CD4-positive, alpha-beta T cell (primary cell): ENCODE measurements at regions not wholly inside any gene's neighbourhood (a gene's known extent, or its start where the extent isn't known, plus 50 kb on each side); places are given as distances from the start of the nearest gene placed in this dataset.

Experiments
- ATAC-seq: fragments of 200-7000 bp; cut with Tn5 transposase; one replicate; pipeline ENCODE4 v1.10.0; 2022; ENCODE audit warnings: mild to moderate bottlenecking; ENCODE audit not compliant: poor library complexity
- CTCF ChIA-PET: fragments of 350-600 bp; sonication (Branson Sonifier 250); formaldehyde crosslinking; loops from one replicate; lab custom pipeline; 2021; ENCODE audit warnings: antibody characterized with exemption, inconsistent platforms; lab: Charles Lee
- POLR2A ChIA-PET: fragments of 350-600 bp; sonication (Branson Sonifier 250); formaldehyde crosslinking; loops from one replicate; lab custom pipeline; 2021; ENCODE audit warnings: antibody characterized with exemption, inconsistent platforms; lab: Charles Lee
- DNase-seq, 14 experiments: peaks; one replicate each; pipeline ENCODE4 v3.0.0-alpha.2; 2013 to 2020; ENCODE audit warnings: mixed read lengths in 2 of 14
- H3K27ac ChIP-seq, 2 donors: one replicate each; pipeline versions ENCODE4 v1.5.1 to v1.7.0; 2013; ENCODE audit warnings: low read length in 2 of 2, low read depth in 1 of 2, mild to moderate bottlenecking in 1 of 2
- H3K27me3 ChIP-seq, 2 experiments: 1 replicate in 1 of 2; 2 replicates in 1 of 2; pipeline versions ENCODE4 v1.6.1 to v1.7.0; 2013; ENCODE audit warnings: low read length in 2 of 2, control low read depth in 1 of 2, mild to moderate bottlenecking in 1 of 2, moderate library complexity in 1 of 2; ENCODE audit not compliant: insufficient read depth in 2 of 2, control insufficient read depth in 1 of 2
- H3K36me3 ChIP-seq: one replicate; pipeline ENCODE4 v1.6.1; 2013; ENCODE audit warnings: low read length, control low read depth; ENCODE audit not compliant: insufficient read depth
- H3K4me1 ChIP-seq: one replicate; pipeline ENCODE4 v1.6.1; 2013; ENCODE audit warnings: low read length, control low read depth; ENCODE audit not compliant: insufficient read depth
- H3K4me3 ChIP-seq: one replicate; pipeline ENCODE4 v1.5.1; 2013; ENCODE audit warnings: mild to moderate bottlenecking, low read length, moderate library complexity
- H3K9me3 ChIP-seq, 2 experiments: 1 replicate in 1 of 2; 2 replicates in 1 of 2; pipeline versions ENCODE4 v1.6.1 to v1.7.0; 2013; ENCODE audit warnings: low read length in 2 of 2, mild to moderate bottlenecking in 2 of 2, control low read depth in 1 of 2, moderate library complexity in 1 of 2; ENCODE audit not compliant: control insufficient read depth in 1 of 2, insufficient read depth in 1 of 2
- H3K27ac Mint-ChIP-seq: one replicate; pipeline ENCODE4 v1.8.0; 2020; ENCODE audit warnings: mixed read lengths
- H3K27me3 Mint-ChIP-seq: one replicate; pipeline ENCODE4 v1.8.0; 2021; ENCODE audit warnings: mixed read lengths
- H3K36me3 Mint-ChIP-seq: one replicate; pipeline ENCODE4 v1.8.0; 2021; ENCODE audit warnings: low read depth, mixed read lengths
- H3K4me1 Mint-ChIP-seq: one replicate; pipeline ENCODE4 v1.8.0; 2021; ENCODE audit warnings: low read depth, mixed read lengths
- H3K4me3 Mint-ChIP-seq: one replicate; pipeline ENCODE4 v1.8.0; 2020; ENCODE audit warnings: mild to moderate bottlenecking, mixed read lengths
- H3K9me3 Mint-ChIP-seq: one replicate; pipeline ENCODE4 v1.8.0; 2020; ENCODE audit warnings: mixed read lengths
- intact Hi-C, 2 experiments: fragments of 100-400 bp; cut with DNase I in 1 of 2; cut with micrococcal nuclease in 1 of 2; formaldehyde crosslinking; loops; one replicate each; pipeline versions ENCODE4 v1.15.1 to v1.9.0; 2023 to 2025; cut with DNase I, micrococcal nuclease
- TF ChIP-seq, protein P1 (sequence below): fragments of 200-600 bp; IDR thresholded peaks from one replicate; pipeline ENCODE4 v1.8.0; 2022; ENCODE audit warnings: antibody characterized with exemption, mild to moderate bottlenecking

DNA sequence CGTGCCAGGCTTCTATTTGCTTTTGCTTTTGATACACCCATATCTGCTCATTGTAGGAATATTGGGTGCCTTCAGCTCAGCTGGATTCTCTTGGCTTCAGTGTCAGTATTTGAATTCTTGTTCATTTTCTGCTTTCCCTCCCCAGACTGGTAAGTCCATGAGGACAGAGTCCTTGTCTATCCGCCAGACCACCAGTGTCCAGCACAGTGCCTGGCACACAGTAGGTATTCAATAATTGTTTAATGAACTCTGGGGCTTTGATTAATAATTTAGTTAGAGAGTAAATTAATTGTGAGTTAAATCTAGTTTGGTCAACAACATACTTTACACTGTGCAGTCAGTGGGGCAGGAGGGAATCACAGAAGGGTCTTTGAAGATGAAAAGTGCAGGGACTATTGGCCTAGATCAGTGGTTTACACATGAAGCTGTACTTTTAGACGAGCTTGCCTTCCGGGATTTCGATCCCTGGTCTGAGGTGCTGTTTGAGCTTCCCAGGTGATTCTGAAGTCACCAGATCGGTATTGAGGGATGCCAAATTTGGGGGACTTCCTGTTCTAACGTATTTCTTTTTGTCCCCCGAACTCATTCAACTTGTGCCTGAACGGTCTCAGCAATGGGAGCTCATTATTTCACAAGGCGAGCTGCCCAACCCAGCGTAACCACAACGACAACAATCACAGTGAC lies 119.1 kb upstream of the JUN start:
- DNase-seq (no peak), ATAC-seq (no peak)
- Mint-ChIP-seq H3K27me3 (no peaks in the 10 kb centered on the region), H3K36me3 (no peaks in the 10 kb centered on the region), H3K4me3 (peak overlapping the region; percentile 72), H3K9me3 (no peaks in the 10 kb centered on the region), H3K27ac (peak overlapping the region; percentile 73), H3K4me1 (peaks cover 9% of the 10 kb centered on the region)
- peak overlapping the region; percentile 51 for H3K4me3 ChIP-seq
- no peaks in the 10 kb centered on the region for H3K9me3 ChIP-seq
- H3K27me3 ChIP-seq, result no peaks in the 10 kb centered on the region
- TF ChIP-seq, protein P1, sequence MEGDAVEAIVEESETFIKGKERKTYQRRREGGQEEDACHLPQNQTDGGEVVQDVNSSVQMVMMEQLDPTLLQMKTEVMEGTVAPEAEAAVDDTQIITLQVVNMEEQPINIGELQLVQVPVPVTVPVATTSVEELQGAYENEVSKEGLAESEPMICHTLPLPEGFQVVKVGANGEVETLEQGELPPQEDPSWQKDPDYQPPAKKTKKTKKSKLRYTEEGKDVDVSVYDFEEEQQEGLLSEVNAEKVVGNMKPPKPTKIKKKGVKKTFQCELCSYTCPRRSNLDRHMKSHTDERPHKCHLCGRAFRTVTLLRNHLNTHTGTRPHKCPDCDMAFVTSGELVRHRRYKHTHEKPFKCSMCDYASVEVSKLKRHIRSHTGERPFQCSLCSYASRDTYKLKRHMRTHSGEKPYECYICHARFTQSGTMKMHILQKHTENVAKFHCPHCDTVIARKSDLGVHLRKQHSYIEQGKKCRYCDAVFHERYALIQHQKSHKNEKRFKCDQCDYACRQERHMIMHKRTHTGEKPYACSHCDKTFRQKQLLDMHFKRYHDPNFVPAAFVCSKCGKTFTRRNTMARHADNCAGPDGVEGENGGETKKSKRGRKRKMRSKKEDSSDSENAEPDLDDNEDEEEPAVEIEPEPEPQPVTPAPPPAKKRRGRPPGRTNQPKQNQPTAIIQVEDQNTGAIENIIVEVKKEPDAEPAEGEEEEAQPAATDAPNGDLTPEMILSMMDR, result no peak
- CTCF ChIA-PET, result interaction anchor here (0.6 kb wide), 1 partner anchor 159 kb away, joined by 3 read pairs; no protein-coding TSS in a partner anchor
- H3K27ac ChIP-seq, result no peak overlapping the region
- H3K36me3 ChIP-seq, result no peaks in the 10 kb centered on the region
- POLR2A ChIA-PET, result interaction anchor here (0.6 to 1.4 kb wide), 6 partner anchors 17 to 119 kb away, joined by 3 to 8 read pairs (median 4); partner anchors contain the start of gene JUN
- intact Hi-C loops, result loop anchor here in 1 of 2 experiments (1.0 to 10.0 kb wide), 2 partner anchors 88 to 118 kb away; no protein-coding TSS in a partner anchor
- peaks cover 14% of the 10 kb centered on the region for H3K4me1 ChIP-seq

DNA sequence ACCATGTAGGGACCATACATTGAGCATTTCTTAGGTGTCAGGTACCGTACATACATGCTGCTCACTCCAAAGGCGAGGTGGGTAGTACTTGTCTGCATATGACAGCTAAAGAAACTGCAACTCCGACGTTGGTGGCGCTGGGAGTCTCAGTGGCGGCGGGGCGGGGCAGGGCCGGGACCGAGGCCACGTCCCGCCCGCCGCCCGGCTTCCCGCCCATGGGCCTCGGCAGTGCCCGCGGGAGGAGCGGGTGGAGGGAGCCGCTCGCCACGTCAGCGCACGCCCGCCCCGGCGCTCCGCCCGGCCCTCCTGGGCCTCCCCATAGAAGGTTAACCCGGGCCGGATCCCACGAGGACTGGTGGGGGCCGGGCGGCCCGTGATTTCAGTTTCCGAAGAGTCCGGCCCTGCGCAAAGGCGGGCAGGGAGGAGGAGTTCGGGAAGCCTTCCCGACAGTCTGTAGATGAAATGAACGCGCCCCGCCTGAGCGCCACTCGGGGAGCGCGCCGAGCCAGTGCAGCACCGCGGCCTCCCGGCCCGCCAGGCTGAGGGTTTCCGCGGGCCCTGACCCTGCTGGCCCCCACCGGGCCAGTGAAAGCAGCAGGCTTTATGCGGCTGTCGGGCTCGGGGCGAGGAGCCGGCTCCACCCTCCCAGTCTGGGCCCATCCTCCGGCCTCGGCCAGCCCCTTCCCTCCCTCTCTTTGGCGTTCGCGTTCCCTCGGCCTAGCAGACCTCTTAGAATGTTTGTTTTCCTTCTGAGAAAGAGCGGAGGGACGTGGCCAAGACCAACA lies 119.9 kb upstream of the JUN start:
- peak; percentile 44 to 86 (median 65) for DNase-seq
- Mint-ChIP-seq H3K9me3 (no peaks in the 10 kb centered on the region), H3K4me3 (peak overlapping the region; percentile 77), H3K4me1 (peaks cover 9% of the 10 kb centered on the region), H3K36me3 (no peaks in the 10 kb centered on the region), H3K27me3 (no peaks in the 10 kb centered on the region), H3K27ac (peak overlapping the region; percentile 73)
- TF ChIP-seq, protein P1, result no peak
- peak; percentile 83 for ATAC-seq
- intact Hi-C loops, result loop anchor here (1.0 to 10.0 kb wide), 3 partner anchors 89 to 119 kb away; partner anchors contain the start of gene JUN (in 1 of the 2)
- no peaks in the 10 kb centered on the region for H3K9me3 ChIP-seq
- no peaks in the 10 kb centered on the region for H3K36me3 ChIP-seq
- peak overlapping the region; percentile 51 for H3K4me3 ChIP-seq
- H3K27ac ChIP-seq, result no peak overlapping the region
- ChIA-PET POLR2A (interaction anchor here (0.6 to 1.4 kb wide), 7 partner anchors 18 to 120 kb away, joined by 3 to 8 read pairs (median 4); partner anchors contain the start of gene JUN), CTCF (no interaction called here)
- H3K27me3 ChIP-seq, result no peaks in the 10 kb centered on the region
- H3K4me1 ChIP-seq, result peaks cover 14% of the 10 kb centered on the region

DNA sequence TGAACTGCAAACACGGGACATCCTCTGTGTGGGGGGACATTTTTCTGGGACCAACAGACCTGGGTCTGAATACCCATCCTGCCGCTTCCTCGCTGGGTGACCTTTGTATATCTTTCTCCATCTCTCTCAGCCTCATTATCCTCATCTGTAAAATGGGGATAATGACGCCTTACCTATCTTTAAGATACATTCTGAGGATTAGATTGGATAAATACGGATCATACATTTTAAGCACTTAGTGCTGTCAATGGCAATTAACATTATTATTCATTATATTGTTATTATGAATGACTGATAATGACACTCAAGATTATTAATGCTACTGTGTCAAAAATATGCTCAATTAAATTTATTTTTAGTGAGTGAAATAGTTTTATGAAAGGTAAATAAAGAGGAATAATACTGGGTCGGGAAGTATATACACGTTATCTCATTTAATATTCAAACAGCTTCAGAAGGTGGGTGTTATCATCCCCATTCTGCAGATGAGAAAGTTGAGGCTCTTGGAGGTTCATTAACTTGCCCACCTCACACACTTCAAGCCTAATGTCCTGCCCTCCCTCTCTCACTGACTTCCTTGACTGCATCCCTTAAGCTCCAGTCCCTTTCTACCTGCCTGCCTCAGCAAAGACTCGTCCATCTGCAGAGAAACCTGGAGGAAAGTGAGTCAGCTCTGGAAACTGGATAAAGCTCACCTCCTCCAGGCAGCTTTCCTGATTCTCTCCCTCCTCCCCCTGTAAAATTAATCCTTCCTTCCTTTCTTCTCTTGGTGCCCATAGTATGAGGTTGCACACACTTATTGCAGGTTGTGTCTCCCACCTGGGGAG lies 120.7 kb upstream of the JUN start:
- H3K4me1 Mint-ChIP-seq, result peaks cover 9% of the 10 kb centered on the region
- ChIA-PET CTCF (no interaction called here), POLR2A (interaction anchor here (1.1 kb wide), 1 partner anchor 121 kb away, joined by 4 read pairs; the partner anchor contains the start of gene JUN)
- no peaks in the 10 kb centered on the region for H3K9me3 ChIP-seq
- intact Hi-C loops, result loop anchor here (2.0 to 10.0 kb wide), 2 partner anchors 90 to 120 kb away; partner anchors contain the start of gene JUN (in 1 of the 2)
- no peak for DNase-seq
- H3K4me3 ChIP-seq, result peak overlapping the region; percentile 51
- TF ChIP-seq, protein P1, result no peak
- H3K4me1 ChIP-seq, result peaks cover 14% of the 10 kb centered on the region
- H3K27ac Mint-ChIP-seq, result peak overlapping the region; percentile 18
- no peaks in the 10 kb centered on the region for H3K9me3 Mint-ChIP-seq
- no peaks in the 10 kb centered on the region for H3K36me3 ChIP-seq
- no peaks in the 10 kb centered on the region for H3K27me3 ChIP-seq
- H3K4me3 Mint-ChIP-seq, result peak overlapping the region; percentile 77
- no peak for ATAC-seq
- no peaks in the 10 kb centered on the region for H3K36me3 Mint-ChIP-seq
- no peak overlapping the region for H3K27ac ChIP-seq
- H3K27me3 Mint-ChIP-seq, result no peaks in the 10 kb centered on the region
